GM18907 (cell line): ENCODE measurements at regions not wholly inside any gene's neighbourhood (a gene's known extent, or its start where the extent isn't known, plus 50 kb on each side); places are given as distances from the start of the nearest gene placed in this dataset.
"Not testable (repeated sequence)": the region's sequence is repeated elsewhere in the genome, so short reads cannot be mapped to it uniquely, and the experiment has no call there.

ENCODE experiments used
- ATAC-seq: cut with Tn5 transposase; IDR thresholded peaks from one replicate; pipeline ENCODE4 v1.9.1; 2021; ENCODE audit warnings: mild to moderate bottlenecking, moderate library complexity; ENCODE audit not compliant: unreplicated experiment

GRCh38 chr13:58958097-58958496 is 1205.6 kb downstream of the DIAPH3 start:
- ATAC-seq, result not testable (repeated sequence)

GRCh38 chr13:58960888-58961287 is 1202.8 kb downstream of the DIAPH3 start:
- ATAC-seq, result no peak

GRCh38 chr13:58963321-58963720 is 1200.4 kb downstream of the DIAPH3 start:
- no peak for ATAC-seq

GRCh38 chr13:58964048-58964447 is 1199.7 kb downstream of the DIAPH3 start:
- no peak for ATAC-seq

GRCh38 chr13:58977085-58977484 is 1186.6 kb downstream of the DIAPH3 start:
- ATAC-seq, result no peak

GRCh38 chr13:58978331-58978730 is 1185.4 kb downstream of the DIAPH3 start:
- ATAC-seq, result no peak

GRCh38 chr13:58979851-58980250 is 1183.9 kb downstream of the DIAPH3 start:
- no peak for ATAC-seq

- no peak for ATAC-seq
Observed at GRCh38 chr13:58985845-58986244, 1177.9 kb downstream of the DIAPH3 start.

GRCh38 chr13:58989556-58989955 is 1174.2 kb downstream of the DIAPH3 start:
- no peak for ATAC-seq

GRCh38 chr13:58991826-58992477 is 1171.8 kb downstream of the DIAPH3 start:
- ATAC-seq, result no peak

- ATAC-seq, result no peak
Observed at GRCh38 chr13:58992478-58993042, 1171.2 kb downstream of the DIAPH3 start.

- no peak for ATAC-seq
Observed at GRCh38 chr13:58994077-58994476, 1169.7 kb downstream of the DIAPH3 start.

GRCh38 chr13:58994777-58995176 is 1169.0 kb downstream of the DIAPH3 start:
- no peak for ATAC-seq

GRCh38 chr13:58998716-58999115 is 1165.0 kb downstream of the DIAPH3 start:
- ATAC-seq, result no peak

GRCh38 chr13:58999851-59000250 is 1163.9 kb downstream of the DIAPH3 start:
- no peak for ATAC-seq

GRCh38 chr13:59000770-59001169 is 1163.0 kb downstream of the DIAPH3 start:
- no peak for ATAC-seq

GRCh38 chr13:59012731-59013130 is 1151.0 kb downstream of the DIAPH3 start:
- ATAC-seq, result no peak

GRCh38 chr13:59016250-59016649 is 1147.5 kb downstream of the DIAPH3 start:
- no peak for ATAC-seq

GRCh38 chr13:59024434-59024833 is 1139.3 kb downstream of the DIAPH3 start:
- no peak for ATAC-seq

GRCh38 chr13:59034198-59034597 is 1129.5 kb downstream of the DIAPH3 start:
- ATAC-seq, result no peak

GRCh38 chr13:59038824-59039223 is 1124.9 kb downstream of the DIAPH3 start:
- no peak for ATAC-seq

GRCh38 chr13:59043016-59043415 is 1120.7 kb downstream of the DIAPH3 start:
- ATAC-seq, result no peak

- ATAC-seq, result no peak
Observed at GRCh38 chr13:59047546-59047945, 1116.2 kb downstream of the DIAPH3 start.
